Right lobe of liver (tissue), 4 donors: ENCODE measurements at regions not wholly inside any gene's neighbourhood (a gene's known extent, or its start where the extent isn't known, plus 50 kb on each side); places are given as distances from the start of the nearest gene placed in this dataset.

Experiments
- CTCF ChIP-seq, 4 donors: fragments of 200-600 bp in 3 of 4; fragments of 450-650 bp in 1 of 4; IDR thresholded peaks; one replicate each; pipeline versions ENCODE4 v1.5.1 to v1.8.0; 2016 to 2022; ENCODE audit warnings: antibody characterized with exemption in 4 of 4, mild to moderate bottlenecking in 2 of 4
- POLR2A ChIP-seq: fragments of 450-650 bp; IDR thresholded peaks from one replicate; pipeline ENCODE4 v1.6.1; 2017; ENCODE audit warnings: antibody characterized with exemption, mild to moderate bottlenecking
- donor health status: DM: no; HTN: no; CAD: no.
- donor health status: DM: no; HTN: no; CAD: no.
- donor health status: DM: no; HTN: yes; CAD: no.

- TF ChIP-seq CTCF (IDR thresholded peaks at IDR 0.05), result no peak
- TF ChIP-seq POLR2A, result no peak
Measured at GRCh38 chr9:15111071-15111470, 195.9 kb downstream of the TTC39B start.
